ENCODE measurements at regions not wholly inside any gene's neighbourhood (a gene's known extent, or its start where the extent isn't known, plus 50 kb on each side); places are given as distances from the start of the nearest gene placed in this dataset.
"Not testable (repeated sequence)": the region's sequence is repeated elsewhere in the genome, so short reads cannot be mapped to it uniquely, and the experiment has no call there.

DNA sequence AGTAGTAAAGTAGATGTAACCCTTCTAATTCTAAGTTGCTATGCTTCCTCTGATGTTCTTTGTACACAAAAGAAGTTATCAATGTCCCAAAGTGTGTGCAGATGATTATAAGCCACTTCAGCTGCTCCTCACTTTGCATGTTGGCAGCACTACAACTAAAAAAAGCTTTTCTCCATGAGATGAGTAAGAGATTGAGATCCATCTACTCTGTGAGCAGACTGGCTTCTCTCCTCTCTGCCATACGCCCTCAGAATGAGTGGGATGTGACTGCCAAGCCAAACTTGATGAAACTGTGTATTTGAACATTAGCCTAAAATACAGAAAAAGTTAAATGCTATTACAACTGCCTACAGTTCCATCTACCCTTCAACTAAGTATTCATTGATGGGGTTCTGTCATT is 102.9 kb upstream of the ETV1 start:
- no peaks in the 10 kb centered on the region for H3K4me1 Mint-ChIP-seq (ENCODE audit: low read depth)
- H3K27ac Mint-ChIP-seq = no peak overlapping the region
- no peak overlapping the region for H3K4me3 Mint-ChIP-seq
- no peaks in the 10 kb centered on the region for H3K27me3 Mint-ChIP-seq
- intact Hi-C loops (cut with micrococcal nuclease) = no loop called here
- no peaks in the 10 kb centered on the region for H3K36me3 Mint-ChIP-seq (ENCODE audit: low read depth)
- peaks cover 24% of the 10 kb centered on the region for H3K9me3 Mint-ChIP-seq

DNA sequence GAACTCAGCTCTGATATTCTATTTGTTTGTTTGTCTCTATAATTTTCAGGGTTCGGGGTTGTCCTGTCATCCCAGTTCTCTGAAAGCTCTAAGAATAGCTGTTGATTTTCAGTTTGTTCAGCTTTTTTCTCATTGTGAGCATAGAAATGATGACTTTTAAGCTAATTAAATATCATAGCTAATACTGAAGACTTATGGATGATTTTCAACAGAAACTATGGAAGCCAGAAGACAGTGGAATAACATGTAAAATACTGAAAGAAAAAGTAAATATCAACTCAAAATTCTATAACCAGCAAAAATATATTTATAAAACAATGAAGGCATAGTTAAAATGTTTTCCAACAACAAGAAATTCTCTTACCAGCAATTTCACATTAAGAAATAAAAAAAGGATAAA is 96.4 kb upstream of the ETV1 start:
- Mint-ChIP-seq H3K27ac (no peak overlapping the region), H3K36me3 (ENCODE audit: low read depth) (no peaks in the 10 kb centered on the region), H3K9me3 (peaks cover 55% of the 10 kb centered on the region), H3K4me3 (no peak overlapping the region), H3K27me3 (no peaks in the 10 kb centered on the region), H3K4me1 (ENCODE audit: low read depth) (no peaks in the 10 kb centered on the region)
- intact Hi-C loops (cut with micrococcal nuclease) = no loop called here

DNA sequence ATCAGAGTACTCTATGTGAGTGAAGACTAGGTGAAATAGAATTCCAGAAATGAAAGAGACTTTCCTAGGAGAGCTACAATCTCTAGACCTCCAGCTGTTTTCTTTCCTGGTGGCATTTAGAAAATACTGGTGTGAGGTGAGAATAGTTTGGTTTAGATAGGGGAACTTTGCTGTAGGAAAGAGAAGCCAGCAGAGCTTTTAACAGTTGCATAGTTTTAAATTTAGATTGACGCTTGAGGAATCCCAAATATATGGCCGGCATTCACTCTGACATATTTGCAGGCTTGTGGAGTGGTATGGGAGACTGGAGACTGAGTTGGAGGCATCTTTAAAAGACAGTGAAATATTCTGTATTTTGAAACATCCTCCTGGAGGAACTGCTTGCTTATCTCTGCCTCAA is 94.3 kb upstream of the ETV1 start:
- Mint-ChIP-seq H3K27ac (no peak overlapping the region), H3K4me1 (ENCODE audit: low read depth) (no peaks in the 10 kb centered on the region), H3K36me3 (ENCODE audit: low read depth) (no peaks in the 10 kb centered on the region), H3K9me3 (peaks cover 55% of the 10 kb centered on the region), H3K4me3 (no peak overlapping the region), H3K27me3 (no peaks in the 10 kb centered on the region)
- intact Hi-C loops (cut with micrococcal nuclease) = no loop called here

DNA sequence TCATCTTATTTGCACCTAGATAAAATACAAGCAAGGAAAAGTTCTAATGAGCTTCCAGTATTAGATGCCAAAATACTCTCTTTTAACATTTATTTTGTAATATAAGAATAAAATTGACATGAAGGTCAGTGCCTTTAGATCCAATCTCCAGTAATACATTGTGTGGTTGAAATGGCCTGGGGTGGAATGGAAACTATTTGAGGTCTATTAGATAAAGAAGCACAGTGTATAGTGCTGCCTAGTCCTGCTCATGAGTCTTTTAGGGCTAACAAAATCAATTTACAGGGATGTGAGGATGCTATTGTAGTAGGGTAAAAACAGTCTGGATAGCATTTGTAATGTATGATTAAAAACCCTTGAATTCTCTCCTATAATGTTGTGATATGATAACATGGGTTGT is 84.5 kb upstream of the ETV1 start:
- no peaks in the 10 kb centered on the region for H3K4me1 Mint-ChIP-seq (ENCODE audit: low read depth)
- H3K36me3 Mint-ChIP-seq (ENCODE audit: low read depth) = no peaks in the 10 kb centered on the region
- H3K27ac Mint-ChIP-seq = no peak overlapping the region
- H3K4me3 Mint-ChIP-seq = no peak overlapping the region
- intact Hi-C loops (cut with micrococcal nuclease) = no loop called here
- H3K27me3 Mint-ChIP-seq = no peaks in the 10 kb centered on the region
- H3K9me3 Mint-ChIP-seq = peaks cover 24% of the 10 kb centered on the region

DNA sequence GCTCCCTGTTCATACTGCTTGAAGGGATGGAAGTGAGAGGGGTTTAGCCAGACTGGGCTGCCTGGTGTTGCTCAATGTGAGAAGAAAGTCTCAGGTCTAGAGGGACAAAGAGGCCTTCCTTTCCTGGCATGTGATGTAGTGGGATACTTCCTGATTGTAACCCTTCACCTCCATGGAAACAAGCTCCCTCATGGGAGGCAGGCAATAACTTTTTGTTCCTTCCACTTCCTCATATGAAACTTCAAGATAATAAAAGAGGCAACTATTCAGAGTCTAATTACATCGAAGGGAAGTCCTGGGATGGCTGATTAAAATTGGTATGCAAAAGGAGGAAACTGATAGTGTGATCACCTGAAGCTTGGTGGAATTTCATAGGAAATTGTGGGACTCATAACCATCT is 84.1 kb upstream of the ETV1 start:
- intact Hi-C loops (cut with micrococcal nuclease) = no loop called here
- no peaks in the 10 kb centered on the region for H3K36me3 Mint-ChIP-seq (ENCODE audit: low read depth)
- no peak overlapping the region for H3K27ac Mint-ChIP-seq
- no peaks in the 10 kb centered on the region for H3K4me1 Mint-ChIP-seq (ENCODE audit: low read depth)
- H3K9me3 Mint-ChIP-seq = peaks cover 24% of the 10 kb centered on the region
- no peak overlapping the region for H3K4me3 Mint-ChIP-seq
- no peaks in the 10 kb centered on the region for H3K27me3 Mint-ChIP-seq

DNA sequence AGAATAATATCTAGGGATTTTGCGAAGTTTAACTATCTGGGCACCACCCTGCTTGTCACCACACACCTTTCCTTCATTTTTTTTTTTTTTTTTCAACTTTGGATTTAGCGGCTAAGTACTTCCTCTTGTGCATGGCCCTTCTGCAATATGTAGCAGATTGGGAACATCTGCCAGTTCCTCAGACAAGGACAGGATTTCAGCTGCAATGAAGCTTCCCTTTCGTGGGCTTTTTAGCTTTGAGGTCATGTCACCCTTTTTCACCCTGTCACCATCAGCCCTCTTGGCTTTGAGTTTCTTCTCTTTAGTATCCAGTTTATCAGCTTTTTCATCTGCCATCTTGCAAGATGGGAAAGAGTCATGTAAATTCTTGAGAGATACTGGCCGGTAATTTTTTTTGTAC is 81.6 kb upstream of the ETV1 start:
- Mint-ChIP-seq H3K9me3 (peaks cover 46% of the 10 kb centered on the region), H3K4me3 (no peak overlapping the region), H3K4me1 (ENCODE audit: low read depth) (no peaks in the 10 kb centered on the region), H3K27ac (no peak overlapping the region), H3K27me3 (no peaks in the 10 kb centered on the region), H3K36me3 (ENCODE audit: low read depth) (no peaks in the 10 kb centered on the region)
- intact Hi-C loops (cut with micrococcal nuclease) = no loop called here

DNA sequence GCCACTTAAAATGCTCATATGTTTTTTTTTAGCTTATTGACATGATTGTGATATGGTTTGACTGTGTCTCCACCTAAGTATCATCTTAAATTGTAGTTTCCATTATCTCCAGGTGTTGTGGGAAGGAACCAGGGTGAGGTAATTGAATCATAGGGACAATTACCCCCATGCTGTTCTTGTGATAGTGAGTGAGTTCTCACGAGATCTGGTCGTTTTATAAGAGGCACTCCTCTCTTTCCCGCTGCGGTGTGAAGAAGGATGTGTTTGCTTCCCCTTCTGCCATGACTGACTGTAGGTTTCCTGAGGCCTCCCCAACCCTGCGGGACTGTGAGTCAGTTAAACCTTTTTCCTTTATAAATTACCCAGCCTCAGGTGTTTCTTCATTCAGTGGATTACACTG is 80.5 kb upstream of the ETV1 start:
- Mint-ChIP-seq H3K4me1 (ENCODE audit: low read depth) (no peaks in the 10 kb centered on the region), H3K27ac (no peak overlapping the region), H3K9me3 (peaks cover 54% of the 10 kb centered on the region), H3K4me3 (no peak overlapping the region), H3K36me3 (ENCODE audit: low read depth) (no peaks in the 10 kb centered on the region), H3K27me3 (no peaks in the 10 kb centered on the region)
- intact Hi-C loops (cut with micrococcal nuclease) = no loop called here

DNA sequence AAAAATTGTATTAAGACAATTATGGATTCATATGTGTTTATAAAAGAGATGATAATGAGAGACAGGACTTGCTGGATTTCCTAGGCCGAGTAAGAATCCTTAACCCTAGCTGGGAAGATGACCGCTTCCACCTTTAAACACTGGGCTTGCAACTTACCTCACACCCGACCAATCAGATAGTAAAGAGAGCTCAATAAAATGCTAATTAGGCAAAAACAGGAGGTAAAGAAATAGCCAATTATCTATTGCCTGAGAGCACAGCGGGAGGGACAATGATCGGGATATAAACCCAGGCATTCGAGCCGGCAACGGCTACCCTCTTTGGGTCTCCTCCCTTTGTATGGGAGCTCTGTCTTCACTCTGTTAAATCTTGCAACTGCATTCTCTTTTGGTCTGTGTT is 77.3 kb upstream of the ETV1 start:
- H3K27ac Mint-ChIP-seq; H3K4me1 Mint-ChIP-seq (ENCODE audit: low read depth); H3K27me3 Mint-ChIP-seq; H3K4me3 Mint-ChIP-seq; H3K36me3 Mint-ChIP-seq (ENCODE audit: low read depth); intact Hi-C loops (cut with micrococcal nuclease): not testable (repeated sequence)
- H3K9me3 Mint-ChIP-seq = peaks cover 43% of the 10 kb centered on the region

DNA sequence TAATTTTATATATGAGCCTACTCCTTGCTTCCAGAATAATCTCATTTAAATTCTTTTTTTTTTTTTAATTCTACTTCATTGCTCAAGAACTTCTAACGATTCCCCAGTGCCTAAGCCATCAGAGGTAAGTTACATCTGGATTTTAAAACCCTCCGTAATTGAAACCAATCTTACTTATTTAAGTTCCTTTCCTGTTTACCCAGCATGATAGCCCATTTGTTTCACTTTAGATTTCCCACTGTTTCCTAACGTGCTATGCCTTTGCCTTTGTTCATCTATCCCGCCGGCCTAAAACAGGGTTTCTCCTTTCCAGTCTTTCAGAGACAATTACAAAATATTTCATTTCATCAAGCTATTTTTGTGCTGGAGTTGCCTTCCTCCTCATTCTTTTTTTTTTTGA is 75.8 kb upstream of the ETV1 start:
- Mint-ChIP-seq H3K27me3 (no peaks in the 10 kb centered on the region), H3K4me1 (ENCODE audit: low read depth) (no peaks in the 10 kb centered on the region), H3K4me3 (no peak overlapping the region), H3K9me3 (peaks cover 50% of the 10 kb centered on the region), H3K36me3 (ENCODE audit: low read depth) (no peaks in the 10 kb centered on the region), H3K27ac (no peak overlapping the region)
- intact Hi-C loops (cut with micrococcal nuclease) = no loop called here

DNA sequence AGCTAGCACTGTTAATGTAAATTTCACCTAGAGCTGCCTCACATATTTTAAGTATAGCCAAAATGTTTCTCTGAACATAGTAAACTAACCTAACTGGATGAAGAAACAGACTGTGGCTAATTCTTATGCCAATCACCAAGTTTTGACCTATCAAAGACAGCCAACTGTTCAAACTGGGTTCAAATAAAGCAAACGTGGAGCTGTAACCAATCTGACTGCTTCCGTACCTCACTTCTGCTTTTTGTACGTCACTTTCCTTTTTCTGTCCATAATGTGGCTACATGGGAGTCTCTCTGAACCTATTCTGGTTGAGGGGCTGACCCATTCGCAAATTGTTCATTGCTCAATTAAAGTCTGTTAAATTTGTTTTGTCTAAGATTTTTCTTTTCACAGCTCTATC is 66.3 kb upstream of the ETV1 start:
- H3K4me3 Mint-ChIP-seq = no peak overlapping the region
- peaks cover 40% of the 10 kb centered on the region for H3K9me3 Mint-ChIP-seq
- no peaks in the 10 kb centered on the region for H3K27me3 Mint-ChIP-seq
- no peaks in the 10 kb centered on the region for H3K4me1 Mint-ChIP-seq (ENCODE audit: low read depth)
- no peak overlapping the region for H3K27ac Mint-ChIP-seq
- intact Hi-C loops (cut with micrococcal nuclease) = no loop called here
- no peaks in the 10 kb centered on the region for H3K36me3 Mint-ChIP-seq (ENCODE audit: low read depth)

DNA sequence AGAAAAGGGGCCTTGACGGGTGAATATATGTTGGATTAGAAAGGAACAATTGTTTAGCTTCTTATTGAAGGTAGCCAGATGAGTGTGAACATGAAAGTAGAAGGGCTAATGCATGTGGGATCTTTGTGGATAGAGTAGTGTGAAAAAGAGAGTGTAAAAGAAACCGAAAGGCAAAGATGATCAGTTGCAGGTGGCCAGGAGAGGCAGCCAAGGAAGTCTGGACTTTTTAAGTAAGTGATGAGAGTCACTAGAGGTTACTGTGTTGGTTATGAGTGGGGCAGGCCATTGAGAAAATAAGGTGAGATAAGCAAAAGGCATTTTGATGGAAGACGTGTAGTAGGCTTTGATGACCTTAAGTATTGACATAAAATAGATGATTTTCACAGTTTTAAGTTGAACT is 64.7 kb upstream of the ETV1 start:
- Mint-ChIP-seq H3K4me3 (no peak overlapping the region), H3K9me3 (peaks cover 57% of the 10 kb centered on the region)
- intact Hi-C loops (cut with micrococcal nuclease) = no loop called here

DNA sequence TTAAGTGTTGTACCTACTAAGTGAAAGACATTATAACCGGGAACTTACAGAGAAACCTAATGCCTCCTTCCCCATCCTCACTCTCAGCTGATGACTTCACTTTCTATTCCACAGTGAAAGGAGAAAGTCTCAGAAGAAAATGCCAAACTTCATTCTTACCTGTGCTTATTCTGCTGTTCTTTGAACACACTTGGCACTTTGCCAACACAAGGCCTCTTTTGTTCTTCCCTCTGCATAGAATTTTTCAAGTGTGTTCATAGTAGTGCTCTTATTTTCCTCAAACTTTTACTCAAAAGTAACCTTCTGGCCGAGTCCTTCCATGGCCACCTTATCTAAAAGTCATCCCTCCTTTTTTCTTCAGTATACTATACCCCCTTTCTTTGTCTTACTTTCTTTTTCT is 59.4 kb upstream of the ETV1 start:
- H3K27me3 Mint-ChIP-seq = no peaks in the 10 kb centered on the region

More for the DNA sequence above, 64.7 kb upstream of the ETV1 start:
- H3K36me3 Mint-ChIP-seq (ENCODE audit: low read depth) = no peaks in the 10 kb centered on the region
- H3K27me3 Mint-ChIP-seq = no peaks in the 10 kb centered on the region
- H3K27ac Mint-ChIP-seq = no peak overlapping the region
- H3K4me1 Mint-ChIP-seq (ENCODE audit: low read depth) = no peaks in the 10 kb centered on the region

DNA sequence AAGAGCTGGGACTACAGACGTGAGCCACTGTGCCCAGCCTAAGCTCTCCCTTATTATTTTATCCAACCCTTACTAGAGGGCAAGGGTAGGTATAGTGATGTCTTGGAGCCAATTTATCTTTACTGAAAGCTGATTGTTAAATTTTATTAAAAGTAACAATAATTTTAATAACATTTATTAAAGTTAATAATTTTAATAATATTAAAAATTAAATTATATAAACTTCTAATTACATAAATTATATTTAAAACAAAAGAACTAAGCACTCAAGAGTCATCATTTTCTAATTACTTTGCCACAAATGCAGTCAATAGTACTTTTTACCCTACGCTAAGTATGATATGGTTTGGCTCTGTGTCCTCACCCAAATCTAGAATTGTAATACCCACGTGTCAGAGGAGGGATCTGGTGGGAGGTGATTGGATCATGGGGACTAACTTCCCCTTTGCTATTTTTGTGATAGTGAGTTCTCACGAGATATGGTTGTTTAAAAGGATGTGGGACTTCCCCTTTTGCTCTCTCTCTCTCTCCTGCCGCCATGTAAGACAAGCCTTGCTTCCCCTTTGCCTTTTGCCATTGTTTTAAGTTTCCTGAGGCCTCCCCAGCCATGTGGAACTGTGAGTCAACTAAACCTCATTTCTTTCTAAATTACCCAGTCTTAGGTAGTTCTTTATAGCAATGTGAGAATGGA is 58.4 kb upstream of the ETV1 start:
- no peaks in the 10 kb centered on the region for H3K4me1 Mint-ChIP-seq (ENCODE audit: low read depth)
- intact Hi-C loops (cut with micrococcal nuclease) = no loop called here
- no peak overlapping the region for H3K27ac Mint-ChIP-seq
- no peak overlapping the region for H3K4me3 Mint-ChIP-seq
- no peaks in the 10 kb centered on the region for H3K27me3 Mint-ChIP-seq
- H3K9me3 Mint-ChIP-seq = peaks cover 46% of the 10 kb centered on the region
- H3K36me3 Mint-ChIP-seq (ENCODE audit: low read depth) = no peaks in the 10 kb centered on the region

More for the DNA sequence above, 59.4 kb upstream of the ETV1 start:
- Mint-ChIP-seq H3K36me3 (ENCODE audit: low read depth) (no peaks in the 10 kb centered on the region), H3K27ac (no peak overlapping the region), H3K4me3 (no peak overlapping the region), H3K9me3 (peaks cover 56% of the 10 kb centered on the region), H3K4me1 (ENCODE audit: low read depth) (no peaks in the 10 kb centered on the region)
- intact Hi-C loops (cut with micrococcal nuclease) = no loop called here

DNA sequence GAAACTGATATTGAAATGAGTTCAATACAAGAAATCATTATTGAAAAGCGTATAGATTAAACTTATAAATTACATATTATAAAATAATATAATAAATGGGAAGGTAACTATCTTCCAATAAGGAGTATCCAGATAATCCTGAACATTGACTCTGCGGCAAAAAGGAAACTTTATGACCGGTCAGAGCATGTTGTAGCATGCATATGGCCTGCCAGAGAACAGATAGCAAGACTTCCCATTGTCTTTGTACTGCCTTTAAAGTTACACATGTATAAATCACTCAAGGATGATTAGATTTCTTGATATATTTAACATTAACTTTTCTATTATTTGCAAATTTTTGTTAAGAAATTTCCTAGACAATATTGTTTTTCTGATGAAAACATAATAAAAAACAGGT is 56.2 kb upstream of the ETV1 start:
- Mint-ChIP-seq H3K36me3 (ENCODE audit: low read depth) (no peaks in the 10 kb centered on the region), H3K4me1 (ENCODE audit: low read depth) (no peaks in the 10 kb centered on the region), H3K27me3 (no peaks in the 10 kb centered on the region), H3K27ac (no peak overlapping the region), H3K9me3 (peaks cover 39% of the 10 kb centered on the region), H3K4me3 (no peak overlapping the region)
- intact Hi-C loops (cut with micrococcal nuclease) = no loop called here

DNA sequence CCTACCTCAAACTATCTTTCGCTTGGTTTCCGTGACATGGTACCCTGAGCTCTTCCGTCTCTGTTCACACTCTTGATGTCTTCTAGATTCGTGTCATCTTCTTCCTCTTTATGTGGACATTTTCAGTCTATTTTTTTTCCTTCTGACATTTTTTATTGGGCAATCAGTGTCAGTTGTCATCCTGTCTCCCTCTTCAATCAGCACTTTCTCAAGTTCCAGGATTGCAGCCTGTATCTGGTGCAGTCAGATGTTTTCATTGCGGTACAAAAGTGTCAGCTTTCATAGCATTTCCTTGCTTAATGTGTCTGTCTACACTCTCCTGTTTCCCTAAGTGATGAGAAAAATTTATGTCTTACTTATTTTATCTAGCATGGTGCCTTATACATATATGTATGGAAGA is 51.1 kb upstream of the ETV1 start:
- no peaks in the 10 kb centered on the region for H3K27me3 Mint-ChIP-seq
- H3K9me3 Mint-ChIP-seq = peaks cover 25% of the 10 kb centered on the region
- no peaks in the 10 kb centered on the region for H3K4me1 Mint-ChIP-seq (ENCODE audit: low read depth)

More for the DNA sequence above, 51.1 kb upstream of the ETV1 start:
- intact Hi-C loops (cut with micrococcal nuclease) = no loop called here
- H3K4me3 Mint-ChIP-seq = no peak overlapping the region
- H3K27ac Mint-ChIP-seq = no peak overlapping the region
- H3K36me3 Mint-ChIP-seq (ENCODE audit: low read depth) = no peaks in the 10 kb centered on the region

All from dendritic cell treated with granulocyte-macrophage colony-stimulating factor and Interleukin-4, amounts not matched to agents 40 ng/mL and 50 ng/mL, for 4 days (primary cell).